Body of pancreas (tissue), 4 donors: ENCODE measurements at regions not wholly inside any gene's neighbourhood (a gene's known extent, or its start where the extent isn't known, plus 50 kb on each side); places are given as distances from the start of the nearest gene placed in this dataset.

Source experiments
- ATAC-seq: fragments of 150-250 bp; one replicate; pipeline ENCODE4 v1.9.1; 2016
- DNase-seq, 4 donors: peaks; one replicate each; pipeline ENCODE4 v3.0.0-alpha.2; 2019
- H3K27ac ChIP-seq, 4 donors: fragments of 200-600 bp; sonication (generic); 1 replicate in 3 of 4; 2 replicates in 1 of 4; pipeline versions ENCODE4 v1.5.1 to v1.6.1; 2016 to 2019; ENCODE audit warnings: mild to moderate bottlenecking in 1 of 4, mixed read lengths in 1 of 4, moderate library complexity in 1 of 4
- H3K27me3 ChIP-seq, 2 donors: fragments of 200-600 bp; sonication (generic); one replicate each; pipeline ENCODE4 v1.6.0; 2016; ENCODE audit warnings: mild to moderate bottlenecking in 1 of 2
- H3K36me3 ChIP-seq, 2 donors: fragments of 200-600 bp; sonication (generic); replicated peaks in 1 of 2; 2 replicates each; pipeline ENCODE4 v1.5.1; 2016; ENCODE audit warnings: low read depth in 2 of 2; ENCODE audit not compliant: insufficient read depth in 1 of 2
- H3K4me1 ChIP-seq: fragments of 200-600 bp; sonication (generic); one replicate; pipeline ENCODE4 v1.6.0; 2016
- H3K4me3 ChIP-seq, 2 donors: fragments of 200-600 bp; sonication (generic); 1 replicate in 1 of 2; 2 replicates in 1 of 2; pipeline ENCODE4 v1.5.1; 2016 to 2019
- H3K9me3 ChIP-seq, 3 donors: fragments of 200-600 bp; sonication (generic); 1 replicate in 2 of 3; 2 replicates in 1 of 3; pipeline ENCODE4 v1.5.1; 2016
- POLR2A ChIP-seq, 3 donors: fragments of 450-650 bp; IDR thresholded peaks; one replicate each; pipeline ENCODE4 v1.6.1; 2016; ENCODE audit warnings: antibody characterized with exemption in 3 of 3, mild to moderate bottlenecking in 2 of 3
- WGBS, 2 donors: methylation state at CpG; one replicate each; pipeline ENCODE4 v1.1.5; 2017; 5-methylcytosine and 5-hydroxymethylcytosine counted together
- intact Hi-C: fragments of 100-400 bp; cut with DNase I; formaldehyde crosslinking; loops from one replicate; pipeline ENCODE4 v1.15.1; 2023
- TF ChIP-seq, protein P1 (sequence below), 7 experiments: fragments of 450-650 bp in 4 of 7; fragments of 200-600 bp in 3 of 7; sonication (generic) in 3 of 7; IDR thresholded peaks; one replicate each; pipeline ENCODE4 v1.5.1; 2016 to 2019; ENCODE audit warnings: antibody characterized with exemption in 7 of 7

DNA sequence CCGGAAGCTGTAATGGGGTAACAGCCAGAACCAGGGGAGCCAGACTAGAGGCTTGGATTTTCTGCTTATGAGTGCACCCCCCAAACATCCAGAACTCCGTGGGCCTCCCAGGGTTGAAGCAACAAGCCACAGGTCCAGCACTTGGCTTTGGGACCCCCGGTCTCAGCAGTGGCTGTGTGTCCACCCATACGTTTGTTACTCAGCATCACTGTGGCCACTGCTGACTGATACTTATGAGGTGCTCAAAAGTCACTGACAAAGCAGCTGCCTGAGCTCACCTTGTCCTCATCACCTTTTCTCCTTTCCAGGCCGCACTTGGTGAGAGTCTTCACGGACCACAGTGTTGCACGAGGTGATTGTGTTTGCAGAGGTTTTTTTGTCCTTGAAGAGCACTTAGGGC lies 145.6 kb upstream of the RFLNA start:
- intact Hi-C loops, result no loop called here
- no peak for TF ChIP-seq POLR2A (IDR thresholded peaks at IDR 0.05)
- TF ChIP-seq, protein P1, sequence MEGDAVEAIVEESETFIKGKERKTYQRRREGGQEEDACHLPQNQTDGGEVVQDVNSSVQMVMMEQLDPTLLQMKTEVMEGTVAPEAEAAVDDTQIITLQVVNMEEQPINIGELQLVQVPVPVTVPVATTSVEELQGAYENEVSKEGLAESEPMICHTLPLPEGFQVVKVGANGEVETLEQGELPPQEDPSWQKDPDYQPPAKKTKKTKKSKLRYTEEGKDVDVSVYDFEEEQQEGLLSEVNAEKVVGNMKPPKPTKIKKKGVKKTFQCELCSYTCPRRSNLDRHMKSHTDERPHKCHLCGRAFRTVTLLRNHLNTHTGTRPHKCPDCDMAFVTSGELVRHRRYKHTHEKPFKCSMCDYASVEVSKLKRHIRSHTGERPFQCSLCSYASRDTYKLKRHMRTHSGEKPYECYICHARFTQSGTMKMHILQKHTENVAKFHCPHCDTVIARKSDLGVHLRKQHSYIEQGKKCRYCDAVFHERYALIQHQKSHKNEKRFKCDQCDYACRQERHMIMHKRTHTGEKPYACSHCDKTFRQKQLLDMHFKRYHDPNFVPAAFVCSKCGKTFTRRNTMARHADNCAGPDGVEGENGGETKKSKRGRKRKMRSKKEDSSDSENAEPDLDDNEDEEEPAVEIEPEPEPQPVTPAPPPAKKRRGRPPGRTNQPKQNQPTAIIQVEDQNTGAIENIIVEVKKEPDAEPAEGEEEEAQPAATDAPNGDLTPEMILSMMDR (IDR thresholded peaks at IDR 0.05), result no peak
- Histone ChIP-seq H3K4me1 (no peaks in the 10 kb centered on the region), H3K27me3 (no peaks in the 10 kb centered on the region), H3K36me3 (no peaks in the 10 kb centered on the region), H3K4me3 (no peak overlapping the region), H3K9me3 (no peaks in the 10 kb centered on the region), H3K27ac (no peak overlapping the region)
- no peak for ATAC-seq
- DNase-seq, result no peak
- 55 to 67% methylated on average over 7 of the region's 7 CpGs for WGBS, 2 donors

DNA sequence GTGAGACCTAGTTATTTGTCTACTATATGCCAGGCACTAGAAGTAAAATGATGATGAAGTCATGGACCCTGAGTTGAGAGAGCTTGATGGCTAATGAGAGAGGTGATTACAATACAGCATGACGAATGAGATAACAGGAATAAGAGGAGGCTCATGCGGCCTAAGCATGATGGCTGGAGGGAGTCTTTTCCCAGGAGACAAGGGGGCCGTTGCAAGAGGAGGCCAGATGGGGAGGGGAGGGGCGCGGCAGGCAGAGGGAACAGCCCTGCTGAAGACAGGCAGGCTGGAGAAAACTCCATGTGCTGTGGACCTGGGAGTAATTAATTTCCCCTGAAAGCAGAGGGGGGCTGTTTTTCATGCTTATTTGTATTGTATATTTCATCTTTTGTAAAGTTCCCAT lies 144.7 kb upstream of the RFLNA start:
- TF ChIP-seq, protein P1 (IDR thresholded peaks at IDR 0.05), result no peak
- intact Hi-C loops, result no loop called here
- H3K4me1 ChIP-seq, result no peaks in the 10 kb centered on the region
- H3K27me3 ChIP-seq, result no peaks in the 10 kb centered on the region
- no peak overlapping the region for H3K4me3 ChIP-seq
- DNase-seq (no peak), ATAC-seq (no peak)
- no peak overlapping the region for H3K27ac ChIP-seq
- no peaks in the 10 kb centered on the region for H3K9me3 ChIP-seq
- no peaks in the 10 kb centered on the region for H3K36me3 ChIP-seq
- 71 to 76% methylated on average over 5 of the region's 5 CpGs for WGBS, 2 donors

DNA sequence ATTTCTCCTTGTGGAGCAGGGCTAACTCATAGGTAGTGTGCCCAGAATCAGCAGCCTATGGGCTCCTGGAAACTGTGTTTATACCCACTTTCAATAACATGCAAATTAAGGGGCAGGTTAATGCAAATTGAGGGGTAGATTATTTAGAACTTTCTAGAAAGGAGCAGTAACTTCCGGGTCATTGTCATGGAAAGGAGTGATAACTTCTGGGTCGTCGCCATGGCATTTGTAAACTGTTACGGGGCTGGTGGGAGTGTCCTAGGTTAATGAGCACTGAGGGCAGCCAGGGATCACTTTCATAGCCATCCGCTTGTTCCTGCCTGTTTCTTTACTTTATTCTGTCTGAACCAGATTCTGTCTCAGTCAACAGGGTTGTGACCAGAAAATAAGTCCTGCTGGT lies 143.3 kb upstream of the RFLNA start:
- H3K9me3 ChIP-seq, result no peaks in the 10 kb centered on the region
- no peaks in the 10 kb centered on the region for H3K4me1 ChIP-seq
- 70 to 95% methylated on average over 5 of the region's 5 CpGs for WGBS, 2 donors
- ATAC-seq, result no peak
- no peaks in the 10 kb centered on the region for H3K27me3 ChIP-seq
- no peak overlapping the region for H3K4me3 ChIP-seq
- H3K36me3 ChIP-seq, result no peaks in the 10 kb centered on the region
- H3K27ac ChIP-seq, result no peak overlapping the region
- intact Hi-C loops, result no loop called here
- DNase-seq, result no peak
- TF ChIP-seq, protein P1 (IDR thresholded peaks at IDR 0.05), result no peak
- no peak for TF ChIP-seq POLR2A (IDR thresholded peaks at IDR 0.05)

DNA sequence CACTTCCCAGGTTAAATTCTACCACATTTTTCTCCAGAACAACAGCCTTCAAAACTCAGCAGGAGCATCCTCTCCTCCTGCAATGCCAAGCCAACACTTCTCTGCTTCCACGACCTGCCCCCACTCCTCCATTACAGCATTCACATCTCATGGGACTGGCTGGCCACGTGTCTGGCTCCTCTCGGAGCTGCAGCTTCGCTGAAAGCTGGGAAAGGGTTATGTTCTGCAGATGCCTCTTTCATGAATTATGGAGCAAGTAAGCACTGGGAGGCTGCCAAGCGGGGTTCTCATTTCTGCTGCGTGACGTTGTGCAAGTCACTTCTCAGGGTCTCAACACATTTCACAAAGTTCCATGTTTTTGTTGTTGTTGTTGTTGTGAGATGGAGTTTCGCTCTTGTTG lies 142.2 kb upstream of the RFLNA start:
- ATAC-seq (no peak), DNase-seq (no peak)
- TF ChIP-seq, protein P1 (IDR thresholded peaks at IDR 0.05), result no peak

DNA sequence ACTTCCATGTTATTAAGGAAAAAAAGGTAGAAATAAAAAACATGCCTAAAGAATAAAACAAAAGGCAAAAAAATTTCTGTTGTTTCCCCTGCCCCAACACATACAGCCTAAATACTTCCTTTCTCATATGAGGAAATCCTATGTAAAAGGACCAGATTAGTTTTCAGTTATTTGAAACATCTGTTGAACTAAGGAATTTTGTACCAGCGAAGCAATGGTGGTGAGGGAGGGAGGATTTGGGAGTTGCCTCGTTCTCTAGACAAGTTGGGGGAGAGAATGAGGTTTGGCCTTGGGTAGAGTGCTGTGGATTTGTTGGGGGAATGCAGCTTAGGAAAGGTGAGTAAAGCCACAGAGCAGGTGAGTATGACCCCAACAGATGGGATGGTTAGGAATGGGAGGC lies 141.5 kb upstream of the RFLNA start:
- DNase-seq (no peak), ATAC-seq (no peak)
- Histone ChIP-seq H3K36me3 (no peaks in the 10 kb centered on the region), H3K9me3 (no peaks in the 10 kb centered on the region), H3K4me3 (no peak overlapping the region), H3K27me3 (no peaks in the 10 kb centered on the region), H3K27ac (no peak overlapping the region), H3K4me1 (no peaks in the 10 kb centered on the region)
- intact Hi-C loops, result no loop called here
- TF ChIP-seq, protein P1 (IDR thresholded peaks at IDR 0.05), result no peak
- TF ChIP-seq POLR2A (IDR thresholded peaks at IDR 0.05), result no peak
- WGBS, 2 donors, result 75 to 79% methylated on average over 2 of the region's 2 CpGs

More for the DNA sequence above, 142.2 kb upstream of the RFLNA start:
- Histone ChIP-seq H3K4me3 (no peak overlapping the region), H3K9me3 (no peaks in the 10 kb centered on the region), H3K4me1 (no peaks in the 10 kb centered on the region), H3K27me3 (no peaks in the 10 kb centered on the region), H3K36me3 (no peaks in the 10 kb centered on the region), H3K27ac (no peak overlapping the region)
- 84 to 88% methylated on average over 8 of the region's 8 CpGs for WGBS, 2 donors
- intact Hi-C loops, result no loop called here
